ENCODE measurements at regions not wholly inside any gene's neighbourhood (a gene's known extent, or its start where the extent isn't known, plus 50 kb on each side); places are given as distances from the start of the nearest gene placed in this dataset.

- TF ChIP-seq FOXM1 (IDR thresholded peaks at IDR 0.05; ENCODE audit: borderline replicate concordance) = no peak
- no peak for TF ChIP-seq FOXA1 (IDR thresholded peaks at IDR 0.05)
- no peak for TF ChIP-seq ARNT (IDR thresholded peaks at IDR 0.05)
- no peak for TF ChIP-seq ELF4 (IDR thresholded peaks at IDR 0.05)
- TF ChIP-seq, protein P1, sequence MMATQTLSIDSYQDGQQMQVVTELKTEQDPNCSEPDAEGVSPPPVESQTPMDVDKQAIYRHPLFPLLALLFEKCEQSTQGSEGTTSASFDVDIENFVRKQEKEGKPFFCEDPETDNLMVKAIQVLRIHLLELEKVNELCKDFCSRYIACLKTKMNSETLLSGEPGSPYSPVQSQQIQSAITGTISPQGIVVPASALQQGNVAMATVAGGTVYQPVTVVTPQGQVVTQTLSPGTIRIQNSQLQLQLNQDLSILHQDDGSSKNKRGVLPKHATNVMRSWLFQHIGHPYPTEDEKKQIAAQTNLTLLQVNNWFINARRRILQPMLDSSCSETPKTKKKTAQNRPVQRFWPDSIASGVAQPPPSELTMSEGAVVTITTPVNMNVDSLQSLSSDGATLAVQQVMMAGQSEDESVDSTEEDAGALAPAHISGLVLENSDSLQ (IDR thresholded peaks at IDR 0.05) = no peak
- TF ChIP-seq SP1 (IDR thresholded peaks at IDR 0.05) = no peak
- no peak for TF ChIP-seq ZNF384 (IDR thresholded peaks at IDR 0.05)
- no peak for TF ChIP-seq LEF1 (IDR thresholded peaks at IDR 0.05; ENCODE audit: borderline replicate concordance)
- TF ChIP-seq SUZ12 (IDR thresholded peaks at IDR 0.05) = no peak
- TF ChIP-seq BHLHE40 (IDR thresholded peaks at IDR 0.05; ENCODE audit: borderline replicate concordance) = no peak
Observed at GRCh38 chr2:120979921-120980320, 244.3 kb downstream of the GLI2 start.
